ENCODE measurements at regions not wholly inside any gene's neighbourhood (a gene's known extent, or its start where the extent isn't known, plus 50 kb on each side); places are given as distances from the start of the nearest gene placed in this dataset.

- TF ChIP-seq CHD7 (IDR thresholded peaks at IDR 0.05; ENCODE audit: insufficient replicate concordance, low read length) (no peak), POU5F1 (IDR thresholded peaks at IDR 0.05; ENCODE audit: low read depth, low read length) (no peak), NANOG (IDR thresholded peaks at IDR 0.05; ENCODE audit: insufficient read depth, low read depth, low read length, poor library complexity, severe bottlenecking) (no peak)
Measured at GRCh38 chr19:31963746-31964145, 381.7 kb upstream of the ZNF507 start (continued).
